H9 (cell line): ENCODE measurements at regions not wholly inside any gene's neighbourhood (a gene's known extent, or its start where the extent isn't known, plus 50 kb on each side); places are given as distances from the start of the nearest gene placed in this dataset.

Experiments used
- DNase-seq: peaks from one replicate; pipeline ENCODE4 v3.0.0-alpha.2; 2017
- H2AFZ ChIP-seq: one replicate; pipeline ENCODE4 v1.6.1; 2013; ENCODE audit warnings: mild to moderate bottlenecking, low read length, control low read depth, moderate library complexity
- H2AK5ac ChIP-seq: 2 replicates; pipeline ENCODE4 v1.6.1; 2013; ENCODE audit warnings: low read length, control low read depth, mixed read lengths; ENCODE audit not compliant: insufficient read length
- H2BK120ac ChIP-seq: one replicate; pipeline ENCODE4 v1.6.1; 2013; ENCODE audit warnings: low read depth, mild to moderate bottlenecking, low read length, control low read depth, inconsistent platforms; ENCODE audit not compliant: poor library complexity, severe bottlenecking
- H2BK12ac ChIP-seq: 2 replicates; pipeline ENCODE4 v1.6.1; 2013; ENCODE audit warnings: low read length, control low read depth, mixed read lengths, low read depth; ENCODE audit not compliant: insufficient read length
- H2BK15ac ChIP-seq: 2 replicates; pipeline ENCODE4 v1.6.1; 2013; ENCODE audit warnings: low read depth, low read length, control low read depth
- H2BK20ac ChIP-seq: one replicate; pipeline ENCODE4 v1.6.1; 2013; ENCODE audit warnings: low read depth, mild to moderate bottlenecking, low read length, control low read depth, inconsistent platforms; ENCODE audit not compliant: poor library complexity, severe bottlenecking
- H2BK5ac ChIP-seq: 2 replicates; pipeline ENCODE4 v1.6.1; 2013; ENCODE audit warnings: low read length, control low read depth, mixed read lengths; ENCODE audit not compliant: insufficient read length
- H3K14ac ChIP-seq: 2 replicates; pipeline ENCODE4 v1.6.1; 2013; ENCODE audit warnings: low read length, control low read depth; ENCODE audit not compliant: insufficient read depth
- H3K18ac ChIP-seq: 2 replicates; pipeline ENCODE4 v1.6.1; 2013; ENCODE audit warnings: low read depth, mild to moderate bottlenecking, mixed read lengths, low read length, control low read depth; ENCODE audit not compliant: insufficient read length
- H3K23ac ChIP-seq: 2 replicates; pipeline ENCODE4 v1.6.1; 2013; ENCODE audit warnings: low read length, control low read depth, mixed read lengths, low read depth; ENCODE audit not compliant: insufficient read length
- H3K23me2 ChIP-seq: 2 replicates; pipeline ENCODE4 v1.6.1; 2013; ENCODE audit warnings: low read depth, mild to moderate bottlenecking, mixed read lengths, low read length, control low read depth; ENCODE audit not compliant: insufficient read length, poor library complexity, severe bottlenecking
- H3K27ac ChIP-seq: 2 replicates; pipeline ENCODE4 v1.5.1; 2013; ENCODE audit warnings: low read length, control low read depth, mixed read lengths, low read depth; ENCODE audit not compliant: insufficient read length
- H3K27me3 ChIP-seq: 2 replicates; pipeline ENCODE4 v1.6.1; 2013; ENCODE audit warnings: low read length, control low read depth, inconsistent platforms; ENCODE audit not compliant: insufficient read depth
- H3K4ac ChIP-seq: 2 replicates; pipeline ENCODE4 v1.6.1; 2013; ENCODE audit warnings: low read depth, mild to moderate bottlenecking, control low read depth, inconsistent platforms, low read length, moderate library complexity
- H3K4me1 ChIP-seq: 2 replicates; pipeline ENCODE4 v1.6.1; 2013; ENCODE audit warnings: low read length, control low read depth, inconsistent platforms; ENCODE audit not compliant: insufficient read depth
- H3K4me2 ChIP-seq: 2 replicates; pipeline ENCODE4 v1.6.1; 2013; ENCODE audit warnings: low read length, control low read depth, mixed read lengths; ENCODE audit not compliant: insufficient read length, insufficient read depth
- H3K56ac ChIP-seq: 2 replicates; pipeline ENCODE4 v1.6.1; 2013; ENCODE audit warnings: low read depth, mild to moderate bottlenecking, mixed read lengths, low read length, control low read depth; ENCODE audit not compliant: insufficient read length
- H3K79me1 ChIP-seq: 2 replicates; pipeline ENCODE4 v1.6.1; 2013; ENCODE audit warnings: low read depth, mild to moderate bottlenecking, moderate library complexity, low read length, control low read depth, inconsistent platforms; ENCODE audit not compliant: insufficient read depth, poor library complexity, severe bottlenecking
- H3K79me2 ChIP-seq: 2 replicates; pipeline ENCODE4 v1.6.1; 2013; ENCODE audit warnings: low read length, control low read depth, inconsistent platforms; ENCODE audit not compliant: insufficient read depth
- H3K9ac ChIP-seq: 2 replicates; pipeline ENCODE4 v1.6.1; 2013; ENCODE audit warnings: low read length, control low read depth, mixed read lengths; ENCODE audit not compliant: insufficient read length; ENCODE audit errors: extremely low read depth
- H3K9me3 ChIP-seq: one replicate; pipeline ENCODE4 v1.6.1; 2013; ENCODE audit warnings: low read depth, low read length, inconsistent platforms; ENCODE audit not compliant: control insufficient read depth
- H3T11ph ChIP-seq: one replicate; pipeline ENCODE4 v1.6.1; 2013; ENCODE audit warnings: mild to moderate bottlenecking, low read length, control low read depth, inconsistent platforms
- H4K20me1 ChIP-seq: one replicate; pipeline ENCODE4 v1.6.1; 2013; ENCODE audit not compliant: control insufficient read depth, insufficient read length, insufficient read depth
- H4K5ac ChIP-seq: 2 replicates; pipeline ENCODE4 v1.6.1; 2013; ENCODE audit warnings: low read depth, mild to moderate bottlenecking, mixed read lengths, low read length, control low read depth; ENCODE audit not compliant: insufficient read length
- H4K8ac ChIP-seq: replicated peaks from 2 replicates; pipeline ENCODE4 v1.6.1; 2013; ENCODE audit warnings: low read length, control low read depth, mixed read lengths, low read depth; ENCODE audit not compliant: insufficient read length
- H4K91ac ChIP-seq: 2 replicates; pipeline ENCODE4 v1.6.1; 2013; ENCODE audit warnings: low read depth, mild to moderate bottlenecking, moderate library complexity, mixed read lengths, low read length, control low read depth; ENCODE audit not compliant: insufficient read length
- H3K27ac Mint-ChIP-seq, 3 experiments: 2 replicates in 2 of 3; 3 replicates in 1 of 3; pipeline ENCODE4 v1.8.0; 2020 to 2021; ENCODE audit warnings: mixed read lengths in 3 of 3, mild to moderate bottlenecking in 1 of 3, moderate library complexity in 1 of 3
- H3K27me3 Mint-ChIP-seq: 2 replicates; pipeline ENCODE4 v1.8.0; 2021; ENCODE audit warnings: low read depth, mild to moderate bottlenecking, moderate library complexity, mixed read lengths
- H3K36me3 Mint-ChIP-seq, 3 experiments: 2 replicates in 2 of 3; 3 replicates in 1 of 3; pipeline ENCODE4 v1.8.0; 2020 to 2021; ENCODE audit warnings: low read depth in 3 of 3, mixed read lengths in 3 of 3; ENCODE audit not compliant: insufficient read depth in 1 of 3
- H3K4me1 Mint-ChIP-seq, 2 experiments: 2 replicates each; pipeline ENCODE4 v1.8.0; 2020; ENCODE audit warnings: mixed read lengths in 2 of 2
- H3K4me3 Mint-ChIP-seq, 2 experiments: 2 replicates in 1 of 2; 3 replicates in 1 of 2; pipeline ENCODE4 v1.8.0; 2020 to 2021; ENCODE audit warnings: mild to moderate bottlenecking in 2 of 2, mixed read lengths in 2 of 2, moderate library complexity in 1 of 2
- H3K9me3 Mint-ChIP-seq, 2 experiments: 2 replicates in 1 of 2; 3 replicates in 1 of 2; pipeline ENCODE4 v1.8.0; 2020; ENCODE audit warnings: mild to moderate bottlenecking in 2 of 2, mixed read lengths in 2 of 2, moderate library complexity in 1 of 2
- CTCF ChIP-seq: fragments of 200-600 bp; sonication (generic); conservative IDR thresholded peaks from 3 replicates; pipeline ENCODE4 v1.8.0; 2021; ENCODE audit warnings: antibody characterized with exemption, mild to moderate bottlenecking
- WGBS: extraction: QIAGEN DNeasy Blood & Tissue Kit; methylation state at CpG from one replicate; pipeline ENCODE4 v1.1.7; 2013; ENCODE audit warnings: missing lambda C conversion rate, low lambda C conversion rate, mixed read lengths; ENCODE audit not compliant: insufficient read length; ENCODE audit errors: extremely low coverage; 5-methylcytosine and 5-hydroxymethylcytosine counted together

GRCh38 chr2:23326330-23326729 lies 58.6 kb upstream of the KLHL29 start:
- no peak for DNase-seq
- no peak overlapping the region for H4K8ac ChIP-seq
- H2BK15ac ChIP-seq: no peak overlapping the region
- no peak overlapping the region for H3K4me3 Mint-ChIP-seq
- no peaks in the 10 kb centered on the region for H3K79me1 ChIP-seq
- H3K18ac ChIP-seq: no peak overlapping the region
- H4K91ac ChIP-seq: no peak overlapping the region
- no peak overlapping the region for H2AK5ac ChIP-seq
- no peak overlapping the region for H2BK120ac ChIP-seq
- peaks cover 3 to 8% of the 10 kb centered on the region in 2 experiments; a peak in 3 of 4 replicates for H3K4me1 Mint-ChIP-seq
- H3K9ac ChIP-seq: no peak overlapping the region
- no peak overlapping the region for H2AFZ ChIP-seq
- H3K4me2 ChIP-seq: no peak overlapping the region
- no peaks in the 10 kb centered on the region for H4K20me1 ChIP-seq
- no peak overlapping the region for H3K56ac ChIP-seq
- H3K27ac ChIP-seq: no peak overlapping the region
- no peak overlapping the region for H3K4ac ChIP-seq
- H3K9me3 Mint-ChIP-seq: no peaks in the 10 kb centered on the region
- no peak overlapping the region for H3K23ac ChIP-seq
- WGBS: no CpG with 5 or more reads among the region's 4 CpGs
- no peaks in the 10 kb centered on the region for H3K9me3 ChIP-seq
- H3K27me3 ChIP-seq: no peaks in the 10 kb centered on the region
- TF ChIP-seq CTCF: no peak
- no peak overlapping the region for H2BK12ac ChIP-seq
- no peak overlapping the region for H3K14ac ChIP-seq
- H3K4me1 ChIP-seq: 0 out of 2 replicates have a peak, but pooled peaks cover 3% of the 10 kb centered on the region
- H4K5ac ChIP-seq: no peak overlapping the region
- no peaks in the 10 kb centered on the region for H3K23me2 ChIP-seq
- no peak overlapping the region for H3K27ac Mint-ChIP-seq
- H2BK5ac ChIP-seq: no peak overlapping the region
- H3K27me3 Mint-ChIP-seq: peaks cover 16% of the 10 kb centered on the region
- no peak overlapping the region for H3T11ph ChIP-seq
- no peaks in the 10 kb centered on the region for H3K79me2 ChIP-seq
- H2BK20ac ChIP-seq: no peak overlapping the region
- no peaks in the 10 kb centered on the region for H3K36me3 Mint-ChIP-seq
